OCI-LY3 (cell line): ENCODE measurements at regions not wholly inside any gene's neighbourhood (a gene's known extent, or its start where the extent isn't known, plus 50 kb on each side); places are given as distances from the start of the nearest gene placed in this dataset.

ENCODE experiments used
- CTCF ChIP-seq: fragments of 200-600, 300-600 bp; sonication (generic); IDR thresholded peaks from 2 replicates; pipeline ENCODE4 v1.5.1; 2014; ENCODE audit warnings: antibody characterized with exemption, low read length, low read depth
- EZH2phosphoT487 ChIP-seq: fragments of 200-600 bp; shearing (Covaris generic); IDR thresholded peaks from 2 replicates; pipeline ENCODE4 v1.6.1; 2018; ENCODE audit warnings: antibody characterized with exemption, mixed run types, low read depth

- TF ChIP-seq CTCF = no peak
- TF ChIP-seq EZH2phosphoT487 = no peak
These were observed 273.9 kb downstream of the NUAK1 start for GRCh38 chr12:105864901-105865300.
